K562 (cell line): ENCODE measurements at regions not wholly inside any gene's neighbourhood (a gene's known extent, or its start where the extent isn't known, plus 50 kb on each side); places are given as distances from the start of the nearest gene placed in this dataset.

Source experiments
- ATAC-seq: fragments of 200-7000 bp; cut with Tn5 transposase; 3 replicates; pipeline ENCODE4 v1.9.1; 2020; ENCODE audit warnings: moderate library complexity
- BruUV-seq: library from RNA; stranded (reverse); fragments of 400-500 nt; replicated peaks from 2 replicates; lab custom pipeline; 2021; lab: Mats Ljungman, UMichigan
- CTCF ChIA-PET: fragments of 300-600 bp; formaldehyde crosslinking; extraction: SDS; loops from one replicate; lab custom pipeline; 2021; ENCODE audit warnings: low intra/inter-chr PET ratio; lab: Yijun Ruan, JAX
- POLR2A ChIA-PET: fragments of 300-600, 350-650 bp; sonication (Branson Sonifier 250); formaldehyde crosslinking; extraction: SDS; loops from one replicate; lab custom pipeline; 2021; ENCODE audit warnings: antibody characterized with exemption, inconsistent platforms; lab: Yijun Ruan, JAX
- DNase-seq, 4 experiments: peaks; one replicate each; pipeline versions ENCODE4 v3.0.0 to v3.0.0-alpha.2; 2011 to 2018; ENCODE audit warnings: low spot score in 3 of 4, mixed read lengths in 3 of 4; ENCODE audit errors: extremely low read depth in 1 of 4
- FAIRE-seq: peaks from 2 replicates; lab custom pipeline; 2011; peaks lifted over from hg19 to GRCh38; lab: Jason Lieb, UNC
- H2AFZ ChIP-seq: 2 replicates; pipeline ENCODE4 v1.6.0; 2011; ENCODE audit warnings: low read depth, low read length, control low read depth, inconsistent platforms
- H3K27ac ChIP-seq: fragments of 200-600 bp; 3 replicates; pipeline ENCODE4 v1.8.0; 2011; ENCODE audit warnings: low read depth, mild to moderate bottlenecking, control low read depth, inconsistent platforms, low read length, moderate library complexity, mixed read lengths; ENCODE audit errors: extremely low read depth
- H3K27me3 ChIP-seq, 2 experiments: fragments of 300-600 bp in 1 of 2; 2 replicates in 1 of 2; 3 replicates in 1 of 2; pipeline versions ENCODE4 v1.6.0 to v1.8.0; 2011; ENCODE audit warnings: inconsistent platforms in 2 of 2, low read length in 2 of 2, mild to moderate bottlenecking in 1 of 2, mixed read lengths in 1 of 2, moderate library complexity in 1 of 2; ENCODE audit not compliant: control insufficient read depth in 2 of 2, insufficient read depth in 2 of 2
- H3K36me3 ChIP-seq: fragments of 300-600 bp; 3 replicates; pipeline ENCODE4 v1.8.0; 2011; ENCODE audit warnings: mild to moderate bottlenecking, low read length, inconsistent platforms; ENCODE audit not compliant: control insufficient read depth, insufficient read depth
- H3K4me1 ChIP-seq, 2 experiments: fragments of 200-600 bp in 1 of 2; replicated peaks in 1 of 2; 2 replicates in 1 of 2; 3 replicates in 1 of 2; pipeline versions ENCODE4 v1.5.1 to v1.8.0; 2011; ENCODE audit warnings: inconsistent platforms in 2 of 2, low read length in 2 of 2, mild to moderate bottlenecking in 1 of 2, mixed read lengths in 1 of 2, moderate library complexity in 1 of 2; ENCODE audit not compliant: control insufficient read depth in 2 of 2, insufficient read depth in 2 of 2
- H3K4me2 ChIP-seq: 2 replicates; pipeline ENCODE4 v1.6.1; 2011; ENCODE audit warnings: low read length, control low read depth, inconsistent platforms, mixed read lengths; ENCODE audit not compliant: insufficient read depth
- H3K4me3 ChIP-seq: fragments of 200-600 bp; sonication (generic), shearing (Covaris generic); 2 replicates; pipeline ENCODE4 v1.5.1; 2016; ENCODE audit warnings: control low read depth, inconsistent platforms
- H3K79me2 ChIP-seq: fragments of 200-600 bp; 3 replicates; pipeline ENCODE4 v1.8.0; 2011; ENCODE audit warnings: low read length, inconsistent platforms; ENCODE audit not compliant: control insufficient read depth, insufficient read depth
- H3K9ac ChIP-seq, 2 experiments: 2 replicates each; pipeline versions ENCODE4 v1.6.0 to v1.6.1; 2011; ENCODE audit warnings: low read depth in 2 of 2, low read length in 2 of 2, control low read depth in 1 of 2, inconsistent platforms in 1 of 2, mild to moderate bottlenecking in 1 of 2, mixed read lengths in 1 of 2; ENCODE audit not compliant: insufficient read depth in 1 of 2
- H3K9me1 ChIP-seq: one replicate; pipeline ENCODE4 v1.6.0; 2011; ENCODE audit warnings: inconsistent platforms, mild to moderate bottlenecking, low read length, moderate library complexity; ENCODE audit not compliant: control insufficient read depth, insufficient read depth
- H3K9me3 ChIP-seq: replicated peaks from 2 replicates; pipeline ENCODE4 v1.5.1; 2011; ENCODE audit warnings: low read depth, low read length, inconsistent platforms; ENCODE audit not compliant: control insufficient read depth, insufficient read depth
- H4K20me1 ChIP-seq: replicated peaks from 2 replicates; pipeline ENCODE4 v1.6.1; 2011; ENCODE audit warnings: low read length, inconsistent platforms, mixed read lengths; ENCODE audit not compliant: control insufficient read depth, insufficient read depth
- ETV6 ChIP-seq, 3 experiments: fragments of 150-350 bp in 1 of 3; sonication (generic) in 1 of 3; formaldehyde crosslinking in 1 of 3; IDR thresholded peaks; 2 replicates each; pipeline versions ENCODE4 v1.6.1 to v1.8.0; 2014 to 2022; ENCODE audit warnings: borderline replicate concordance in 2 of 3, low read depth in 2 of 3, antibody characterized with exemption in 1 of 3, low read length in 1 of 3, mild to moderate bottlenecking in 1 of 3, missing genetic modification reagents in 1 of 3
- FOXA3 ChIP-seq, 2 experiments: fragments of 450-650 bp in 1 of 2; sonication (generic) in 1 of 2; formaldehyde crosslinking; IDR thresholded peaks in 1 of 2; conservative IDR thresholded peaks in 1 of 2; 2 replicates each; pipeline versions ENCODE4 v1.4.0 to v1.8.0; 2020 to 2022; ENCODE audit warnings: mild to moderate bottlenecking in 2 of 2, missing genetic modification reagents in 1 of 2
- POLR3A ChIP-seq: IDR thresholded peaks from 2 replicates; pipeline ENCODE4 v1.6.1; 2011; ENCODE audit warnings: borderline replicate concordance, mild to moderate bottlenecking, moderate library complexity; ENCODE audit not compliant: insufficient read length, insufficient read depth; ENCODE audit errors: extremely low read depth
- RNF2 ChIP-seq: sonication (generic); IDR thresholded peaks from 2 replicates; pipeline ENCODE4 v1.6.1; 2016
- STAT6 ChIP-seq: sonication (generic); formaldehyde crosslinking; IDR thresholded peaks from 2 replicates; pipeline ENCODE4 v1.8.1; 2023; ENCODE audit warnings: mild to moderate bottlenecking, missing genetic modification reagents
- ZBTB1 ChIP-seq: sonication (generic); formaldehyde crosslinking; IDR thresholded peaks from 2 replicates; pipeline ENCODE4 v1.8.1; 2023; ENCODE audit warnings: missing genetic modification reagents, low read depth, mild to moderate bottlenecking, borderline replicate concordance
- ZBTB8A ChIP-seq: fragments of 450-650 bp; IDR thresholded peaks from 2 replicates; pipeline ENCODE4 v1.6.1; 2018; ENCODE audit warnings: mild to moderate bottlenecking, moderate library complexity; ENCODE audit not compliant: partially characterized antibody
- ZNF197 ChIP-seq: fragments of 200-800 bp; sonication (Bioruptor generic); IDR thresholded peaks from 2 replicates; pipeline ENCODE4 v1.6.1; 2016; ENCODE audit warnings: low read depth, missing genetic modification characterization, missing compliant biosample characterization
- ZNF324 ChIP-seq: fragments of 250-450 bp; sonication (Bioruptor Pico); IDR thresholded peaks from 2 replicates; pipeline ENCODE4 v1.4.0; 2020; ENCODE audit warnings: mild to moderate bottlenecking
- WGBS: fragments of 100-300 bp; shearing (Covaris generic); methylation state at CpG from one replicate; pipeline ENCODE4 v1.1.6; 2016; ENCODE audit warnings: low coverage, mixed read lengths; ENCODE audit not compliant: insufficient coverage; ENCODE audit errors: missing lambda C conversion rate; 5-methylcytosine and 5-hydroxymethylcytosine counted together
- in situ Hi-C: fragments of 300-500 bp; cut with MboI; formaldehyde crosslinking; loops from 4 replicates; pipeline ENCODE4 v1.15.0; 2018; ENCODE audit warnings: inconsistent platforms, mixed read lengths
- intact Hi-C: fragments of 100-400 bp; cut with micrococcal nuclease; formaldehyde crosslinking; loops from 2 replicates; pipeline ENCODE4 v1.14.2; 2022
- TF ChIP-seq, protein P1 (sequence below): fragments of 450-650 bp; formaldehyde crosslinking; IDR thresholded peaks from 2 replicates; pipeline ENCODE4 v1.4.0; 2020; ENCODE audit warnings: mild to moderate bottlenecking, mixed read lengths
- TF ChIP-seq, protein P2 (sequence below): fragments of 250-450 bp; sonication (Bioruptor Pico); IDR thresholded peaks from 2 replicates; pipeline ENCODE4 v1.5.0; 2022; ENCODE audit warnings: mild to moderate bottlenecking

GRCh38 chr6:2536451-2536850 is 214.3 kb downstream of the MYLK4 start (continued):
- TF ChIP-seq FOXA3 (CRISPR knock-in tag; conservative IDR thresholded peaks at IDR 0.05 in 1 of 2, IDR thresholded peaks at IDR 0.05 in 1 of 2) (no peak), STAT6 (no peak), ZBTB8A (no peak)

DNA sequence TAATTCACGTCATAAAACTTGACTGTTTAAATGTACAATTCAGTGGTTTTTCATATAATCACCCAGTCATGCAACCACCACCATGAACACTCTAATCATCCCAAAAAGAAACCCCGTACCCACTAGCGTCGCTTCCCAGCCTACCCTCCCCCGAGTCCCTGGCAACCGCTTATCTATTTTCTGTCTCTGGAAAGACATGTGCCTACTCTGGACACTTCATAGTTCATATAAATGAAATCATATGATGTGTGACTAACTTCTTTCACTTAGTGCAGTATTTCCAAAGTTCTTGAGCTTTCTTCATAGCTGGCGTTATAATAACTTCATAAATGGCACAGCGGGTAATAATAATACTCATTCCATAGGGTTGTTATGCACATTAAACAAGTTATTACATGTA is 215.2 kb downstream of the MYLK4 start:
- Histone ChIP-seq H3K27me3 (peaks cover 6 to 20% of the 10 kb centered on the region in 2 experiments; a peak in 3 of 5 replicates), H3K27ac (no peak overlapping the region), H4K20me1 (no peaks in the 10 kb centered on the region), H3K9me3 (no peaks in the 10 kb centered on the region), H3K36me3 (no peaks in the 10 kb centered on the region)
- in situ Hi-C loops = no loop called here
- no peak for DNase-seq
- 2% methylated on average over 8 of the region's 8 CpGs for WGBS
- TF ChIP-seq ZNF197 (CRISPR knock-in tag) = no peak
- TF ChIP-seq, protein P1, sequence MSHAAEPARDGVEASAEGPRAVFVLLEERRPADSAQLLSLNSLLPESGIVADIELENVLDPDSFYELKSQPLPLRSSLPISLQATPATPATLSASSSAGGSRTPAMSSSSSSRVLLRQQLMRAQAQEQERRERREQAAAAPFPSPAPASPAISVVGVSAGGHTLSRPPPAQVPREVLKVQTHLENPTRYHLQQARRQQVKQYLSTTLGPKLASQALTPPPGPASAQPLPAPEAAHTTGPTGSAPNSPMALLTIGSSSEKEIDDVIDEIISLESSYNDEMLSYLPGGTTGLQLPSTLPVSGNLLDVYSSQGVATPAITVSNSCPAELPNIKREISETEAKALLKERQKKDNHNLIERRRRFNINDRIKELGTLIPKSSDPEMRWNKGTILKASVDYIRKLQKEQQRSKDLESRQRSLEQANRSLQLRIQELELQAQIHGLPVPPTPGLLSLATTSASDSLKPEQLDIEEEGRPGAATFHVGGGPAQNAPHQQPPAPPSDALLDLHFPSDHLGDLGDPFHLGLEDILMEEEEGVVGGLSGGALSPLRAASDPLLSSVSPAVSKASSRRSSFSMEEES (CRISPR knock-in tag) = 0 out of 2 replicates have a peak, but pooled peaks have one; percentile 7
- TF ChIP-seq RNF2 = no peak
- TF ChIP-seq, protein P2, sequence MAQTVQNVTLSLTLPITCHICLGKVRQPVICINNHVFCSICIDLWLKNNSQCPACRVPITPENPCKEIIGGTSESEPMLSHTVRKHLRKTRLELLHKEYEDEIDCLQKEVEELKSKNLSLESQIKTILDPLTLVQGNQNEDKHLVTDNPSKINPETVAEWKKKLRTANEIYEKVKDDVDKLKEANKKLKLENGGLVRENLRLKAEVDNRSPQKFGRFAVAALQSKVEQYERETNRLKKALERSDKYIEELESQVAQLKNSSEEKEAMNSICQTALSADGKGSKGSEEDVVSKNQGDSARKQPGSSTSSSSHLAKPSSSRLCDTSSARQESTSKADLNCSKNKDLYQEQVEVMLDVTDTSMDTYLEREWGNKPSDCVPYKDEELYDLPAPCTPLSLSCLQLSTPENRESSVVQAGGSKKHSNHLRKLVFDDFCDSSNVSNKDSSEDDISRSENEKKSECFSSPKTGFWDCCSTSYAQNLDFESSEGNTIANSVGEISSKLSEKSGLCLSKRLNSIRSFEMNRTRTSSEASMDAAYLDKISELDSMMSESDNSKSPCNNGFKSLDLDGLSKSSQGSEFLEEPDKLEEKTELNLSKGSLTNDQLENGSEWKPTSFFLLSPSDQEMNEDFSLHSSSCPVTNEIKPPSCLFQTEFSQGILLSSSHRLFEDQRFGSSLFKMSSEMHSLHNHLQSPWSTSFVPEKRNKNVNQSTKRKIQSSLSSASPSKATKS = no peak
- no peak for TF ChIP-seq ZNF324 (CRISPR knock-in tag)
- TF ChIP-seq ZBTB1 (CRISPR knock-in tag) = no peak
- TF ChIP-seq ETV6 (IDR thresholded peaks at IDR 0.05; ENCODE audit: borderline replicate concordance in 1 of 2, low read depth in 2 of 2, low read length in 1 of 2) = no peak
- no peak for TF ChIP-seq ETV6 (CRISPR knock-in tag; IDR thresholded peaks at IDR 0.05; ENCODE audit: borderline replicate concordance)
- no peak for TF ChIP-seq POLR3A
- TF ChIP-seq, all 486 proteins: peak for 1
- Histone ChIP-seq H3K4me1 (no peaks in the 10 kb centered on the region), H3K79me2 (no peaks in the 10 kb centered on the region), H3K4me3 (no peak overlapping the region), H3K4me2 (no peak overlapping the region), H2AFZ (no peak overlapping the region), H3K9ac (no peak overlapping the region), H3K9me1 (no peaks in the 10 kb centered on the region)
- intact Hi-C loops = no loop called here
- FAIRE-seq (no peak), ATAC-seq (no peak)
- ChIA-PET POLR2A (no interaction called here), CTCF (no interaction called here)
- no TSS peak for BruUV-seq
